ENCODE measurements at regions not wholly inside any gene's neighbourhood (a gene's known extent, or its start where the extent isn't known, plus 50 kb on each side); places are given as distances from the start of the nearest gene placed in this dataset.
"Not testable (repeated sequence)": the region's sequence is repeated elsewhere in the genome, so short reads cannot be mapped to it uniquely, and the experiment has no call there.

GRCh38 chr3:68676136-68676535 is 256.2 kb downstream of the TAFA4 start:
- no peak for DNase-seq

- DNase-seq, result no peak
Observed at GRCh38 chr3:68667346-68667745, 265.0 kb downstream of the TAFA4 start.

GRCh38 chr3:68666429-68667136 is 265.8 kb downstream of the TAFA4 start:
- DNase-seq, result peak; percentile 49

- DNase-seq, result no peak
Observed at GRCh38 chr3:68664276-68664675, 268.1 kb downstream of the TAFA4 start.

GRCh38 chr3:68662176-68662575 is 270.2 kb downstream of the TAFA4 start:
- DNase-seq, result no peak

- not testable (repeated sequence) for DNase-seq
Observed at GRCh38 chr3:68650657-68651056, 281.7 kb downstream of the TAFA4 start.

GRCh38 chr3:68648494-68648893 is 283.9 kb downstream of the TAFA4 start:
- no peak for DNase-seq

- DNase-seq, result no peak
Observed at GRCh38 chr3:68631850-68632545, 300.3 kb downstream of the TAFA4 start.

- DNase-seq, result no peak
Observed at GRCh38 chr3:68620211-68620610, 312.1 kb downstream of the TAFA4 start.

- no peak for DNase-seq
Observed at GRCh38 chr3:68614087-68614486, 318.3 kb downstream of the TAFA4 start.

- no peak for DNase-seq
Observed at GRCh38 chr3:68571321-68571720, 361.0 kb downstream of the TAFA4 start.

GRCh38 chr3:68560728-68561127 is 371.6 kb downstream of the TAFA4 start:
- no peak for DNase-seq

GRCh38 chr3:68535782-68536181 is 396.6 kb downstream of the TAFA4 start:
- no peak for DNase-seq

- no peak for DNase-seq
Observed at GRCh38 chr3:68523330-68523729, 409.0 kb downstream of the TAFA4 start.

- no peak for DNase-seq
Observed at GRCh38 chr3:68515237-68515636, 417.1 kb downstream of the TAFA4 start.

- DNase-seq, result no peak
Observed at GRCh38 chr3:68504201-68504600, 428.1 kb downstream of the TAFA4 start.

- not testable (repeated sequence) for DNase-seq
Observed at GRCh38 chr3:68485845-68486244, 446.5 kb downstream of the TAFA4 start.

- DNase-seq, result no peak
Observed at GRCh38 chr3:68485051-68485450, 447.3 kb downstream of the TAFA4 start.

- no peak for DNase-seq
Observed at GRCh38 chr3:68483601-68484000, 448.7 kb downstream of the TAFA4 start.

GRCh38 chr3:68483041-68483440 is 449.3 kb downstream of the TAFA4 start:
- no peak for DNase-seq

- no peak for DNase-seq
Observed at GRCh38 chr3:68482565-68482964, 449.8 kb downstream of the TAFA4 start.

- no peak for DNase-seq
Observed at GRCh38 chr3:68479779-68480178, 452.6 kb downstream of the TAFA4 start.

- DNase-seq, result no peak
Observed at GRCh38 chr3:68468695-68469375, 463.5 kb downstream of the TAFA4 start.

- DNase-seq, result no peak
Observed at GRCh38 chr3:68467465-68467864, 464.9 kb downstream of the TAFA4 start.
